Mucosa of stomach (tissue), 1 donor: ENCODE measurements at regions not wholly inside any gene's neighbourhood (a gene's known extent, or its start where the extent isn't known, plus 50 kb on each side); places are given as distances from the start of the nearest gene placed in this dataset.

Experiments used
- H3K27me3 ChIP-seq: one replicate; pipeline ENCODE4 v1.7.0; 2013; ENCODE audit warnings: mild to moderate bottlenecking, low read length; ENCODE audit not compliant: control insufficient read depth, insufficient read depth
- H3K36me3 ChIP-seq: one replicate; pipeline ENCODE4 v1.7.0; 2013; ENCODE audit warnings: low read length; ENCODE audit not compliant: control insufficient read depth, insufficient read depth
- H3K4me1 ChIP-seq: one replicate; pipeline ENCODE4 v1.7.0; 2013; ENCODE audit warnings: mild to moderate bottlenecking, low read length; ENCODE audit not compliant: control insufficient read depth, insufficient read depth
- H3K4me3 ChIP-seq: one replicate; pipeline ENCODE4 v1.7.0; 2013; ENCODE audit warnings: low read length
- H3K9ac ChIP-seq: one replicate; pipeline ENCODE4 v1.7.0; 2013; ENCODE audit warnings: mild to moderate bottlenecking, low read length, moderate library complexity
- H3K9me3 ChIP-seq: one replicate; pipeline ENCODE4 v1.7.0; 2013; ENCODE audit warnings: mild to moderate bottlenecking, low read length, moderate library complexity; ENCODE audit not compliant: control insufficient read depth
- donor health status: Pancreatic carcinoma.

DNA sequence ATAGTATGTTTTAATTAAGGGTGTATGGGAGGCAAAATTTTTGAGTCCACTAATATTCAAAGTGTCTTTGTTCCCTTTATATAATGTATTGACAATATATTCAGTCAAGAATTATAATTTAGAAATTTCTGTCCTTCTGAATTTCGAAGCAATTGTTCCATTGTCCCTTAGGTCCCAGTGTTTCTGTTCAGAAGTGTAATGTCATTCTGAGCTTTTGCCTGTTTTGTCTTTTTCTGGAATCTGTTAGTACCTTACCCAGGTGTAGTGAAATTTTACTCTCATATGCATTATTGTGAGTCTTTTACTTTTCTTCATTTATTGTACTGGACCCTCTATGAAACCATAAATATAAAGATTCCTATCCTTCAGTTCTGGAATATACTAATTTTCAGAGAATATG, 505.7 kb upstream of the KIF2B start:
- Histone ChIP-seq H3K4me3 (no peak overlapping the region), H3K36me3 (no peaks in the 10 kb centered on the region), H3K9ac (no peak overlapping the region), H3K9me3 (no peaks in the 10 kb centered on the region), H3K27me3 (no peaks in the 10 kb centered on the region), H3K4me1 (no peaks in the 10 kb centered on the region)

- H3K27me3 ChIP-seq, result no peaks in the 10 kb centered on the region
- H3K9ac ChIP-seq, result no peak overlapping the region
- no peaks in the 10 kb centered on the region for H3K4me1 ChIP-seq
- H3K36me3 ChIP-seq, result no peaks in the 10 kb centered on the region
- no peak overlapping the region for H3K4me3 ChIP-seq
- no peaks in the 10 kb centered on the region for H3K9me3 ChIP-seq
Measured at GRCh38 chr17:53316073-53316472, 506.7 kb upstream of the KIF2B start.

DNA sequence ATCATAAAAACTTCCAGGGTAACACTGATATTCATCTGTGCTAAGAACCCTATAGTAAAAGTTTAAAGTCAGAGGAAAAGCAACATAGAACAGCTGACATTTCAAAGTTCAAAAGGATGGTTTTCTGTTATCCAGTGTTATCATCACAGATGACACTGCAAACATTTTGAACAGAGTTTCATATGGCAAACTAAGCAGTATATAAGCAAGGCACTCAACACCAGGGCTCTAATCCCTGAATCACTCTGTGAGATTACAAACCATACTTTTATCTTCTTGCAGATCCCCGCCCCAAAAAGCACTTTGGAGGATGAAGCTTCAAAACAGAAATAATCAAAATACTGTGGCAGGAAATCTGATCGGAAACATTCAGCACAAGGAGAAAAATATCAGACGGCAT, 508.2 kb upstream of the KIF2B start:
- Histone ChIP-seq H3K36me3 (no peaks in the 10 kb centered on the region), H3K9ac (no peak overlapping the region), H3K27me3 (no peaks in the 10 kb centered on the region), H3K4me1 (no peaks in the 10 kb centered on the region), H3K4me3 (no peak overlapping the region), H3K9me3 (no peaks in the 10 kb centered on the region)

- no peaks in the 10 kb centered on the region for H3K36me3 ChIP-seq
- no peaks in the 10 kb centered on the region for H3K4me1 ChIP-seq
- no peak overlapping the region for H3K9ac ChIP-seq
- no peaks in the 10 kb centered on the region for H3K9me3 ChIP-seq
- no peaks in the 10 kb centered on the region for H3K27me3 ChIP-seq
- H3K4me3 ChIP-seq, result no peak overlapping the region
Measured at GRCh38 chr17:53313746-53314145, 509.0 kb upstream of the KIF2B start.

DNA sequence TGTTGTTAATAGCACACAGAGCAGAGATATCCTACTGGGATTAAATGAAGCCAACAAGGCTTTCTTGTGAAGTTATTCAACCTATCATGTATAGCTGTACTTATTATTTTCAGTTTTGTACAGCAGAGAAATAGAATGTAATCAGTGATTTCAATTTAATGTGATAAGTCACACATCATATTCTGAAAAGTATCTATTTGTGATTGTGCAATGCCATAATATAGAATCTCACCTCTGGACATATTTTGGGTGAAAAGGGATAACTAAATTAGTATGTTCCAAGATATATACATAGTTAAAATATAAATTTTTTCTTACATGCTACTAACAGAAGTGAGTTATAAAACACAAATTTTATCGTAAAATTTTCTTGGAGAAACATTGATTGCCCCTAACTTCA, 544.3 kb upstream of the KIF2B start:
- no peak overlapping the region for H3K4me3 ChIP-seq
- H3K4me1 ChIP-seq, result no peaks in the 10 kb centered on the region
- no peaks in the 10 kb centered on the region for H3K9me3 ChIP-seq
- no peaks in the 10 kb centered on the region for H3K36me3 ChIP-seq
- H3K9ac ChIP-seq, result no peak overlapping the region
- H3K27me3 ChIP-seq, result no peaks in the 10 kb centered on the region

GRCh38 chr17:53273126-53273525, 549.6 kb upstream of the KIF2B start:
- Histone ChIP-seq H3K4me3 (no peak overlapping the region), H3K27me3 (no peaks in the 10 kb centered on the region), H3K9me3 (no peaks in the 10 kb centered on the region), H3K9ac (no peak overlapping the region), H3K4me1 (no peaks in the 10 kb centered on the region), H3K36me3 (no peaks in the 10 kb centered on the region)

DNA sequence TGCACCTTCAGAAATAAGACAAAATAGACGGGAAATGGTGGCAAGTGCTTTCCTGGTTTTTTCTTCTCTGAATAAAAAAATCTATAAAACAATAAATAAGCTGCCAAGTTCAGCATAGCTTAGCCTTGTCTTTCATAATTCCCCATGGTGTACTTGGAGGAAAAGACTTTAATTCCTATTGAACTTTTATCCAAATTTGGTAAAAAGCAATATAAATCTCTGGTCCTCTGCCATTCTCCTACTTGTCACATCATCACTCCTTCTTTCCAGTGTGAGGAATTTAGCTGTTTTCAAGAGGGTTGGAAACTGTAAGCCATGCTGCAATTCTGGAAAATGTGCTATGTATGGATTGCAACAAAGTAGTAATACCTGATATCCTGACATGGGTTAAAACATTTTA, 551.8 kb upstream of the KIF2B start:
- no peak overlapping the region for H3K4me3 ChIP-seq

DNA sequence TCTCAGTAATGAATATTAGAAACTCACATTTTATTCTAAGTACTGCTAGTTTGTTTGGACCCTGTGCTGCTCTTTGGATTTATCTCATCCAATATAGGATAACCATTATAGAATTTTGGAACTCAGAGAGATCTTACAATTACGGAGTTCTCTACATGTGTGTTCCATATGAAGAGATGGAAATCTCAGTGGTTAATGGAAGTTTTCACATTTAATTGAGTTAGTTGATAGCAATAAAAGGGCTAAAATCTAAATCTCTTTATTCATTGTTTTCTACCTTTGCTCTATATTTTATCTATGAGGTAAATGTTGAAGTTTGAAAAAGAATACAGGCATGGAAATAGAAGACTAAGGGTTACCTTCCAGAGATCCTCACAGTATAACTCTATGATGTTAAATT, 558.0 kb upstream of the KIF2B start:
- no peak overlapping the region for H3K4me3 ChIP-seq
- no peaks in the 10 kb centered on the region for H3K27me3 ChIP-seq
- H3K9ac ChIP-seq, result no peak overlapping the region

More for the DNA sequence above, 551.8 kb upstream of the KIF2B start:
- Histone ChIP-seq H3K36me3 (no peaks in the 10 kb centered on the region), H3K9ac (no peak overlapping the region), H3K4me1 (no peaks in the 10 kb centered on the region), H3K9me3 (no peaks in the 10 kb centered on the region), H3K27me3 (no peaks in the 10 kb centered on the region)

GRCh38 chr17:53253956-53254597, 568.6 kb upstream of the KIF2B start:
- H3K27me3 ChIP-seq, result no peaks in the 10 kb centered on the region
- H3K4me1 ChIP-seq, result no peaks in the 10 kb centered on the region
- no peak overlapping the region for H3K9ac ChIP-seq
- no peak overlapping the region for H3K4me3 ChIP-seq
- H3K36me3 ChIP-seq, result no peaks in the 10 kb centered on the region
- no peaks in the 10 kb centered on the region for H3K9me3 ChIP-seq

More for the DNA sequence above, 558.0 kb upstream of the KIF2B start:
- Histone ChIP-seq H3K36me3 (no peaks in the 10 kb centered on the region), H3K4me1 (no peaks in the 10 kb centered on the region), H3K9me3 (no peaks in the 10 kb centered on the region)

GRCh38 chr17:53249036-53249435, 573.7 kb upstream of the KIF2B start:
- Histone ChIP-seq H3K9me3 (no peaks in the 10 kb centered on the region), H3K36me3 (no peaks in the 10 kb centered on the region), H3K9ac (no peak overlapping the region), H3K4me3 (no peak overlapping the region), H3K27me3 (no peaks in the 10 kb centered on the region), H3K4me1 (no peaks in the 10 kb centered on the region)

- Histone ChIP-seq H3K4me3 (no peak overlapping the region), H3K4me1 (no peaks in the 10 kb centered on the region)
Measured at GRCh38 chr17:53234138-53234537, 588.6 kb upstream of the KIF2B start.

GRCh38 chr17:53227514-53227913, 595.2 kb upstream of the KIF2B start:
- Histone ChIP-seq H3K4me1 (no peaks in the 10 kb centered on the region), H3K9me3 (no peaks in the 10 kb centered on the region), H3K36me3 (no peaks in the 10 kb centered on the region), H3K27me3 (no peaks in the 10 kb centered on the region), H3K4me3 (no peak overlapping the region), H3K9ac (no peak overlapping the region)

More at GRCh38 chr17:53234138-53234537, 588.6 kb upstream of the KIF2B start:
- Histone ChIP-seq H3K27me3 (no peaks in the 10 kb centered on the region), H3K36me3 (no peaks in the 10 kb centered on the region), H3K9ac (no peak overlapping the region), H3K9me3 (no peaks in the 10 kb centered on the region)

- H3K27me3 ChIP-seq, result no peaks in the 10 kb centered on the region
- no peaks in the 10 kb centered on the region for H3K4me1 ChIP-seq
- no peaks in the 10 kb centered on the region for H3K36me3 ChIP-seq
- no peak overlapping the region for H3K4me3 ChIP-seq
- no peaks in the 10 kb centered on the region for H3K9me3 ChIP-seq
- no peak overlapping the region for H3K9ac ChIP-seq
Measured at GRCh38 chr17:53227111-53227510, 595.6 kb upstream of the KIF2B start.
